ENCODE measurements at regions not wholly inside any gene's neighbourhood (a gene's known extent, or its start where the extent isn't known, plus 50 kb on each side); places are given as distances from the start of the nearest gene placed in this dataset.

DNA sequence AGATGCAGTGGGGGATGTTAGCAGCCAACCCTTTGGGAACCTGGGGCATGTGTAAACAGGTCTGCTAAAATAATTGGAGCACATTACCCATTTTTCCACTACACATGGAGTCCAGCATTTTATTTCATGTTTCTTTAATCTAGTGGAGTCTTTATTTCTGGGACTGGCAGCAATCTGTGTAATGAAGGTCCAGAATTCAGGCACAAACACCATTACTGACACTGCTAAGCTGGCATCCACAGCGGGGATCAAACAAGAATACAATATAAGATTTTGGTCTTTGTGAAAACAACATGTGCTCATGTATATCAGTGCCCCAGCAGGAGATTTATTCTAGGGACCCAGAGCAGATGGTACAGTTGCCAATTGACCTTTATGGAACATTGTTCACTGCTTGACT lies 1587.0 kb upstream of the PRR20A start (continued):
- TF ChIP-seq GTF2F1 (IDR thresholded peaks at IDR 0.05; ENCODE audit: borderline replicate concordance, low read depth, low read length) (no peak), TAF7 (optimal IDR thresholded peaks at IDR 0.05; ENCODE audit: borderline replicate concordance, low read depth, low read length) (no peak), RNF2 (IDR thresholded peaks at IDR 0.05; ENCODE audit: borderline replicate concordance, low read depth, low read length, missing control alignments, poor library complexity, severe bottlenecking) (no peak), TAF1 (IDR thresholded peaks at IDR 0.05; ENCODE audit: low read depth, low read length) (no peak), POLR2AphosphoS5 (IDR thresholded peaks at IDR 0.05; ENCODE audit: low read depth, low read length) (no peak), SIN3A (conservative IDR thresholded peaks at IDR 0.05 in 1 of 2, IDR thresholded peaks at IDR 0.05 in 1 of 2; ENCODE audit: low read depth in 1 of 2, low read length in 2 of 2) (no peak), CREB1 (IDR thresholded peaks at IDR 0.05) (no peak), BRCA1 (IDR thresholded peaks at IDR 0.05; ENCODE audit: low read depth, low read length) (no peak), MAFK (IDR thresholded peaks at IDR 0.05; ENCODE audit: low read depth, low read length) (no peak), BCL11A (IDR thresholded peaks at IDR 0.05; ENCODE audit: low read depth in 2 of 2, low read length in 2 of 2) (no peak), KDM5A (IDR thresholded peaks at IDR 0.05; ENCODE audit: low read length) (no peak), POU5F1 (IDR thresholded peaks at IDR 0.05; ENCODE audit: low read depth, low read length) (no peak), SUZ12 (IDR thresholded peaks at IDR 0.05; ENCODE audit: low read length) (no peak), EP300 (IDR thresholded peaks at IDR 0.05; ENCODE audit: borderline replicate concordance in 1 of 2, low read depth in 2 of 2, low read length in 2 of 2) (no peak), SIRT6 (IDR thresholded peaks at IDR 0.05; ENCODE audit: low read length) (no peak), JUN (IDR thresholded peaks at IDR 0.05; ENCODE audit: low read depth, low read length) (no peak), HDAC6 (IDR thresholded peaks at IDR 0.05; ENCODE audit: low read depth, low read length) (no peak)

All from H1 (cell line).